SKM-1 treated with dmso at 0.1 percent for 144 hours (cell line): ENCODE measurements at regions not wholly inside any gene's neighbourhood (a gene's known extent, or its start where the extent isn't known, plus 50 kb on each side); places are given as distances from the start of the nearest gene placed in this dataset.
"Not testable (repeated sequence)": the region's sequence is repeated elsewhere in the genome, so short reads cannot be mapped to it uniquely, and the experiment has no call there.

Source experiments
- DNase-seq: peaks from one replicate; lab custom pipeline; 2025; ENCODE audit not compliant: unreplicated experiment; lab: John Stamatoyannopoulos, UW

DNA sequence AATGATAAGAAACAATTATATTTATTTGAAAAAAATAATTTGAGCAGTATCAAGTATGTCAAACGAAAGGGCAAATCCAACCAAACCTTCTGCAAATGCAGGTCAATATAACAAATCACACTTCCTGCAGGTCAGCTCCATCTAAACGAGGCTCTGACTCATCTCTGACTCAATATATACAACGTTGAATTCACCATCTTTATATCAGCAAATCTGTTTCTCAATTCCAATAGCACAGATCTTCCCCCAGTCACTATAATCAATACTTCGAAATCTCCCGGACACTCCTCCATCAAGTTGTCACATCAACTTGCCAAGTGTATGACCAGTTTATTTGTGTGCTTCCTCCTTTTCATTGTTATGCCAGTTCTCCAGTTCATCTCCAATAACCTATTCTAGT lies 388.9 kb downstream of the ZEB2 start:
- DNase-seq, result no peak

DNA sequence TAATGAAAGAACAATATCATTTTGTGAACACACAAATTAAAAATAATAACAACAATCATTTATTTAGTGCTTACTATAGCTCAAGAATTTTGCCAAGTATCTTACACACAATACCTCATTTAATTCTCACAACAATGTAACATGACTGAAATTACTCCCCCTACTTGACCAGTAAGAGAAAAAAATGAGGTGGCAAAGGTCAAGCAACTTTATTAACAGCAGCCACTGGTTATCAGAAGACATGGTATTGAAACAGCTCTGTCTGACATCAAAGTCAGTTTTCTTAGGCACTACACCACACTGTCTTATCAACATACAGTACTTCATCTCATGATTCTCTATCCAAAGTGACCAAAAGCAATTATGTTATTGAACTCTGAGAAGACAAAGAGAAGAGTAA lies 389.4 kb downstream of the ZEB2 start:
- no peak for DNase-seq

DNA sequence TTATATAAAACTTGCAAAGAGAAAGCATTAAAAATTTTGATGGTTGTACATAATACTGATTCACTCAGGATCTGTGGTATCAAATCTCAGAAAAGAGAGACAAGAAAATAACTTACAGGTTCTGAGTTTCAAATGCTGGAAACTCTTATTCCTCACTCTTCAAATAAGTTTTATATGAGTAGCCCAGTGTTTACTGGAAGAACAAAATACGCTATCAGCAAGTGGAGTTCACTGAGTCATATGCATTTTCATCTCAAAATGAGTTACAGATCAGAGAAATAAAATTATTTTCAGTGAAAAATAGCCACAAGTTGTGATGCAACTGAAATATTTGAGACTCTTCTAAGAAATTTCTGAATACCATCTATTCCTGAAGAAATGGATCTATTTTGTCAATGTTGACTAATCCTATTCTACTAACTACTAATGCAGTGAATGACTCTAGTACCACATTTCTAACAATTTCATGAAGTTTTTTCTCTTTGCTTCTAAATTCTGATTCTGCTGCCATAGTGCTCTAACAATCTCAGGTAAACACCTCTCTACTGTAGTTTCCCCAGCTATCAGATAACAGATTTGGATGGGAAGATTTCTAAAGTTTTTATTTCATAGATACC lies 391.7 kb downstream of the ZEB2 start:
- DNase-seq, result no peak

DNA sequence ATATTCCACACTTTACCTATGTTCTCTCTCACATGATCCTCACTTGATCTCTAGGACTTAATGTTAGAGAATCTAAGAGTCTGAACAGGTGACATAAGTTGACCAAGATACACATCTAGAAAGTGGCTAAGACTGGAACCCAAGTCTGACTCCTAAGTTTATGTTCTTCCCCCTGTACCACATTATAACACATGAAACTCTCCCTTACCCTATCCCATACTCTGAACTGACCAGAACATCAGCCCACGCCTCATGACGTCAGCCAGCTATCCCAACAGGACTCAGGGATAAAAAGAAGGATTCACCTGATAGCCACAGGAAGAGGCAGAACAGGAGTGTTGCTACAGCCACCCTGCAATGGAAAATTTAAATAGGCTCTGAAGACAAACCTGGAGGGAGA lies 392.2 kb downstream of the ZEB2 start:
- no peak for DNase-seq

DNA sequence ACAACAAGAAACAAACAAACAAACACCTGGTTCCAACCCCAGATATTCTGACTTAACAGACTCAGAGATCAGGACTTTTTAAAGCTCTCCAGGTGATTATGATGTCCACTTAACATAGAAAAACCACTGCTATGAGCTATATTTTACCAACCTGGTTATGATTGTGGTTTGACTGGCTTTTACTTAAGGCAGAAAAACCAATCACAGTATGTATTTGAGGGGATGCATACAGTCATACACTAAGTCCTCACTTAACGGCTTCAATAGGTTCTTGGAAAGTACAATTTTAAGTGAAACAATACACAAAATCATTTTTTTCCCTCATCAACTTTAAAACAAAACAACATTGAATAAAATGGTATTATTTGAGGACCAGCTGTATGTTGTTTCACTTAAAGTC lies 393.6 kb downstream of the ZEB2 start:
- DNase-seq, result no peak

DNA sequence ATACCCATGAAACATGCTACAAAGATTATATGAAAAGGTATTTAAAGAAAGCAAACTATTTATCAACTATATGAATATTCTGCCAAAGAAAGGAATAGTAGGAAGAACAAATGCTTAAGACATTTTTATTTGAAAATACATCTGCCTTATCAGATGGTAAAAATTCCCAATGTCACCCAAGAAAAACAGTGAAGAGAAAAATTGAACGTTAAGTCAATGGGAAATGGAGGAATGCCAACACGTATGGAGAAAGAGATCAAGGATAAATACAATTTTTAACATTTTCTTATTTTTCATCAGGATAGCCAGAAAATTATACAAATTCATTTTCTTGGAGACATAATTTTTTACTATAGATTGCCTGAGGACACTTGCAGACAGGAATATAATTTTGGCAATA lies 394.2 kb downstream of the ZEB2 start:
- DNase-seq, result no peak

DNA sequence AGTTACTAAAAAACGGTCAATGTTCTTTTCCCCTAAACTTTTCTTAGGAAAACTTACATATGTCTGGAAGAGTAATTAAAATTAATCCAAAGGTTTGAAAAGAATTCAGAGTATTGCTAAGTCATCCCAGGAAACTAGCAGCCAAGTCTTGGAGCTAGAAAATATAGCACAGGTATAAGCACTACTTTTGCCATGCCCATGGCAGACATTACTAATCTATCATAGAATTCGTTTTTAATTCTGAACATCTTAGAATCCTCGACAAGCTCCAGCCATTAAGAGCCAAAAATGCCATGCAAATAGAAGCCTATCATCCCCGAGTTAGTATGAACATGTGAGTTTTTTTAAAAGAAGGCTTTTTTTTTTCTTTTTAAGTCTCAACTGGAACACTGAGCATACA lies 395.0 kb downstream of the ZEB2 start:
- DNase-seq, result no peak

DNA sequence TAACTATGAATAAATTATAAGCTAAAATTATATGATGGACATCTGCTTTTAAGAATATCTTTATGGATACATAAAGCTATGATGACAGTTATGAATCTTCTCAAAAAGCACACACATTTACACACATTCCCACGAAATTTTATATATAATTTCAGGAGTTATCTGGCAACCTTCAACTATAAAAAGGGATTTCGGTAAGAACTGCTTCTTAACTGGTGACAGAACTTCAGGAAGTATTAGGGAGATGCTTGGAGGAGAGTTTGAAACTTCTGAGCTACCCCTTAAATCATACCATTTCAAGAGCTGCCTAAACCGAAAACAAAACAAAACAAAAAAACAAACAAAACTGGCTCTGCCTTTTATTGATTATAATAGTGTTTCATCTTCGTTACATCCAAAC lies 399.4 kb downstream of the ZEB2 start:
- DNase-seq, result no peak

DNA sequence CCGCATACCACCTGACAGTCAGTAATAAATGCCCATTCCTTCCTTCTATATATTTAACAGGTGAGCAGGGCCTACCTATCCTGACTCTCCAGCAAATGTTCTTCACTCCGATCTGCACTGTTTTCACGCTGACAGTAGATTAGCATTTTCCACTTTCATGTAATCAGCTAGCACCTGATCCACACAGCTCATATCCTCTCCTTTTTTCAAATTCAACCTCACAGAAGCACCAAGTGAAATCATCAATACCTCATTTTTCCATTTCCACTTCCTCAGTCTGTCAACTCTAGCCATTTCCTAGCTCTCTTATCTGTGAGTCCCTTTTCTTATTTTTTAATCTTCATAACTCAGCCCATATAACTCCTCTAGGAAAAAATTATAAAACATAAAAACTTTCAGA lies 402.8 kb downstream of the ZEB2 start:
- DNase-seq, result no peak

DNA sequence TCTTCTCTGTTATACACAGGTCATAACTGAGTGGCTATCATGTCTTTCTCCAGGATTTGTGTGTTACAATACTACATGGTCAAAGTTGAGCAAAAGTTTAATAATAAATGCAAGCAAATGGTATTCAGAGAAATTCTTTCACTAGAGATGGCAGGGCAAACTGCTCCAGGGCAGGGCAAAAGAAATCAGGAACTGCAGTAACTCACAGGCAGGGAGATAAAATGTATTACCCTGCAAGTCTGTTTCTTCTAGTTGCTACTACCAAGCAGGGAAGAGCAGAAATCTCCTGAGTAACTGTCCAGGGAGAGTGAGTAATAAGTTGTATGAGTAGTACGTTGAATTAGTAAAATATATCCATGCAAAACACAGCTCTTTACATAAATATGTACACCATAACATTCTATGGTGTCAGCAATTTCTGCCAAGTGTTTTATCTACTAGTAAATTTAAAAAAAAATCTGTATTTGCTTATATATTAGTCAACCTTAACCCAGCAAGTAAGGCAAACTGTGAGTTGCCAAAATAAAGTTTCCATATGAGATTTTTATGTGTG lies 404.1 kb downstream of the ZEB2 start:
- DNase-seq, result no peak

DNA sequence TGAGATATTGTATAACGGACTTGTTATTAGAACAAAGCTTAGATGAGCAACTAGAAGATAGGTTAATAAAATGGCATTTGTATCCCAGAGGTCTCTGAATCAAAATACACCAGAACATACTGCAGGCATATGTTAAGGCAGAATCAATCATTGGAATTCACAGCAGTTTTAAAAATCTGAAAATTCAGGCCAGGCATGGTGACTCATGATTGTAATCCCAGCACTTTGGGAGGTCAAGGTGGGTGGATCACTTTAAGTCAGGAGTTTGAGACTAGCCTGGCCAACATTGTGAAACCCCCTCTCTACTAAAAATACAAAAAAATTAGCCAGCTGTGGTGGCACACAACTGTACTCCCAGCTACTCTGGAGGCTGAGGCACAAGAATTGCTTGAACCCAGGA lies 405.2 kb downstream of the ZEB2 start:
- DNase-seq, result no peak

DNA sequence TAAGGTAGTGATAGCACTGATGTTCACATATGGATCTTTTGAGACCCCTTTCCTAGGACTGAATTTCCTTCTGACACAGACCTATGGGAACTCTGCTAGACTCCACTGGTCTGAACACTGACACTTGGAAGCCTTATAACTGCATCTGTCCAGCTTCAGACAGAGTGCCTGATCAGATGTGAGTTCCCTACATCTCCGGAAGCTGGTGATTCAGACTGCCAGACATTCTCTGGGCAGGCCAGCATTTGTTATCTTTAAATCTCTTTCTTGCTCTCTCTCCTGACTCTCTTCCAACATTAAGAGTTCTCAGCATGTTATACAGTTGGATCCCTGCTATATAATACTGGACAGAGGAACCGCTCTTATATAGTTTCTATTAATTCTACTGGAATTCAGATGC lies 408.5 kb downstream of the ZEB2 start:
- DNase-seq, result no peak

DNA sequence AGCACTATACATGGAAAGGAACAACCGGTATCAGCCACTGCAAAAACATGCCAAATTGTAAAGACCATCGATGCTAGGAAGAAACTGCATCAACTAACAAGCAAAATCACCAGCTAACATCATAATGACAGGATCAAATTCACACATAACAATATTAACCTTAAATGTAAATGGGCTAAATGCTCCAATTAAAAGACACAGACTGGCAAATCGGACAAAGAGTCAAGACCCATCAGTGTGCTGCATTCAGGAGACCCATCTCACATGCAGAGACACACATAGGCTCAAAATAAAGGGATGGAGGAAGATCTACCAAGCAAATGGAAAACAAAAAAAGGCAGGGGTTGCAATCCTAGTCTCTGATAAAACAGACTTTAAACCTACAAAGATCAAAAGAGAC lies 413.8 kb downstream of the ZEB2 start:
- DNase-seq, result not testable (repeated sequence)

DNA sequence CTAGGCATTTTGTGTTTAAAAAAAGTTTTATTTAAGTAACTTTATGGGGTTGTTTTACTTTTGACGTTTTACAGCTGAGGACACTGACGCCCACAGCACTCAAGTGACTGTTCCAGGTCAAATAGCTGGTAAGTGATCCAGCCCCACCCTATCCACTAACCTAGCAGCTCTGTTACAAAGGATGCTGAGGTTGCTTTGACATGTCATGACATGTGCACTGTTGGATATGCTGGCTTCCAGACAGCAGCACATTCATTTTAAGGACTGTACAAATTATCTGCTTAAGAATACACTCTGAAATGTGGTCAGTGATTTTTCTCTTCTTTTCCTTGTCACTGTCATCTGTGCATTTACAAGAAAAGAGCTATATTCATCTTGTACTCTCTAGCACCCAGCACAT lies 417.5 kb downstream of the ZEB2 start:
- DNase-seq, result no peak

DNA sequence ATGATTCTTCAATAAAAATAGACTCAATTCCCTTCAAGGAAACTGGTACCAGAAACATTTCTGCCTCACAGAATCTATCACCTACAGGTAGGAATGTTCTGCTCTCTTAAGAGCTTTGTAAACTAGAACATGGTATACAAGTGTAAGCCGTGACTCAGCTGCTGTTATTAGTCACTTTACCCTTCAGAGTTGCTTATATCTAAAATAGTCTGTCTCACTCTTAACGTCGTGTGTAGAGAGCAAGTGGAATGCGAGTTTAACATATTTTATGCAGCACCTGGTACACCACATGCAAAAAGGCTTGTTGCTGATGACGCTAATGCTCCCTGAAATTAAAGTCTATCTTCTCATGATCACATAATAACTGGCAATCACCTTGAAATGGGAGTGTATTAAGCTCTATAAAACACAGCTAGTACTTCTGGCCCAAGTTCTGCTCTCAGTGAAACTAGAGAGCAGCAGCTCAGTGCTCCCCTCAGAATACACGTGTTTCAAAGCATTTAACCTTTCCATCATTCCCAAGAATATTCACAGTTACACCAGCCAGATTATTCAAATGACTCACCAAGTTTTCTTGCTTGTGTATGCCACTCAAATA lies 420.0 kb downstream of the ZEB2 start:
- DNase-seq, result no peak

DNA sequence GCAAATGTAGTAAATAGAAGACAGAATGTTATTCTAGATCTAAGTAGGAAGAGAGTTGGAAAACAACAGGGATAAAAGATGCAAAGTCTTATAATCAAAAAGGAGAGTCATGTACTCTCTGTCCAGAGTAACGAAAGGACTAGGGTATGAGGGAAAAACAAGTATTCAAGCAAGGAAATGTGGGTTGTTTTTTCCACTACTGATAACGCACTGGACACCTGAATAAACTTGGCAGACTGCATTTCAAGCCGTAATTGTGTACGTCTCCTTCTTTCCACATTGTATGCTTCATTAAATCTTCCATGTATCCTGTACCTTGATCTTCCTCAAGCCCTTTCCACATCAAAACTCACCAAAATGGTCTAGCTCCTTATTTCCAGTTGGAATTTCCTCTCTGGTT lies 420.6 kb downstream of the ZEB2 start:
- DNase-seq, result no peak

DNA sequence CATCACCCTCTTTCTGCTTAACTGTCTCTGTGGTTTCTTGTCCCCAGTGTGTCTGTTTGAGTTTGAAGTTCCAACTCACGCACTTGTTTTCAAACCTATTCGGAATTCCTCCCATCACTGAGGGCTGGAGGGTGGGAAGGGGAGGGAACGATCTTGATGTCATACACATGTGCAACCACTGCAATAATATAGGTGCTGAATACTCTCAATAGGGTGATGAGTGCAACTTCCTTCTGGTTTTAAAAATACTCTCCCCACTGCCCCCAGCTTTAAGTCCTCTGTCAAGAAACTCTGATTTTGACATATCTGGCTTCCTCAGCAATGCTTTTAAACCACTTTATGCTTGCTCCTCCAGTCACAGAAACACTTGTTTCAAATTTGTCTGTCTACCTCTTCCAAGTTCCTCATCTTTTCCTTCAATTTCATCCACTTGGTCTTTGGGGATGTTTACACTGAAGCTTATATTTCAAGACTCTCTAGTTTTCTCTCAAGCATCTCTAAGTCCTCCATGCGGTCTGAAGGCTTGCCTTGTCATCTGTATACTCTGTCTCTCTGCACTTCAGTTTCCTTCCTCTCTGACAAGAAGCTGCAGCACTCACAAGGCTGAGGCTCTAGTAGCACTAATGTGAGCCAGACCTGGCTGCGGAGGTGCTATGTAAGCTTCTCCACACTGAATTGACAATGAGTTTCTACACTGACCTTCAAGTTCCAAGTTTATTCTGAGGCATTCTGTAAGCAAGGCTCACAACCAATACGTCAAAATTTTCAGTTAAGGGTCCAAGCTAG lies 422.3 kb downstream of the ZEB2 start:
- no peak for DNase-seq

DNA sequence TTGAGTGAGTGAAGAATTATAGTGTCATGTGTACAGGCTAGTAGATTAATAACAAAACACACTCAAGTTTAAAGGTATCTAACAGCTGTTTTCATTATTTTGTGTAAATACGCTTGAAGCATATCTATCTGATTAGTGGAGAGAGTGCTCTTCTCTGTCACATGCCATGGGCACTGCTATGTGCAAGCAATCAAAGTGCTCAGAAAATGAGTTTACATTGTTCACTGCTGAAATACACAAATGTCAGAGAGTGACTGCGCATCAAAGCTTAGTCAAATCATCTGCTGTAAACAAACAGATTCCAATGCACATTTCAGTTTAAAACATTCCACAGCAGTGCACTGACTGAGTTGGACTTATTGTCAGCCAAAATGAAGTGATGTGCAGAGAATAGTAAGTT lies 423.4 kb downstream of the ZEB2 start:
- DNase-seq, result no peak

DNA sequence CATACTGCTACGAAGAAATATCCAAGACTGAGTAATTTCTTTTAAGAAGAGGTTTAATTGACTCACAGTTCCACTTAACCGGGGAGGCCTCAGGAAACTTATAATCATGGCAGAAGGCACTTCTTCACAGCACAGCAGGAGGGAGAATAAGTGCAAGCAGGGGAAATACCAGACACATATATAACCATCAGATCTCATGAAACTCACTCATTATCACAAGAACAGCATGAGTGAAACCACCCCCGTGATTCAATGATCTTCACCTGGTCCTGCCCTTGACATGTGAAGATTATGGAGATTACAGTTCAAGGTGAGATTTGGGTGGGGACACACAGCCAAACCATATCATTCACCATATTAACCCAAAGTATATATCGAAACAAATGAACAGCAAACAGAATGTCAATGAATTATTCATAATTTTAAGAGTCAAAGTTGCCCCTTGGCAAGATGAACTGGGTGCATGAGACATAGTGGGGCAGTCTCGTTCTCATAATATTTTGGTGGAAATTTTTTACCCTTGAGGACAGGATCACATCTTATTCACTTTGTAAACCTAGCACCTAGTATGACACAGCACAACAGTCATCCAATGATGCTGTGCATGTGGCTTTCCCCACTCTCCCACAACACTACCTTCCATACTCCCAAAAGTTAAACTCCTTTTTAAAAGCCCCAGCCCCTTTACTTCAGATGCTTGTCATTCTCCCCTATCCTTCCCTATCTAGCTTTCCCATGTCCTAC lies 425.3 kb downstream of the ZEB2 start:
- no peak for DNase-seq

DNA sequence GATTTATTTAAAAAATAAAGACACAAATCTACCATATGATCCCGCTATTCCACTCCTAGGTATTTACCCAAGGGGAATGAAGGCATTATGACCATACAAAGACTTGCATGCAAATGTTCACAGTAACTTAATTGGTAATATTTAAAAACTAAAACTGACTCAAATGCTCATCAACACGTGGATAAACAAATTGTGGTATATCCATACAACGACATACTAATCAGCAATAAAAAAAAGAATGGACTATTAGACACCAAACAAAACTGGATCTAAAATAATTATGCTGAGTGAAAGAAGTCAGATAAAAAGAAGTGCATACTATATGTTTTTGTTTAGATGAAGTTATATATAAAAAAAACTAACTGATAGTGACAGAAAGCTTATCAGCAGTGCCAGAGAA lies 428.3 kb downstream of the ZEB2 start:
- DNase-seq, result no peak

DNA sequence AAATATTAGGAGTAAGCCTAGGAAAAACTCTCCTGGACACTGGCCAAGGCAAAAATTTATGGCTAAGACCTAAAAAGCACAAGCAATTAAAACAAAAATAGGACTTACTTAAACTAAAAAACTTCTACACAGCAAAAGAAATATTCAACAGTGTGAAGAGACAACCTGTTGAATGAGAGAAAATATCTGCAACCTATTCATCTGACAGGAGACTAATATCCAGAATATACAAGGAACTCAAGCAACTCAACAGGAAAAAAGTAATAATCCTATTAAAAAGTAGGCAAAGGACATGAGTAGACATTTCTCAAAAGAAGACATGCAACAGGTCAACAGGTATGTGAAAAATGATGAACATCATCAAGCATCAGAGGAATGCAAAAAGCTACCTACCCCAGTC lies 431.1 kb downstream of the ZEB2 start:
- no peak for DNase-seq

DNA sequence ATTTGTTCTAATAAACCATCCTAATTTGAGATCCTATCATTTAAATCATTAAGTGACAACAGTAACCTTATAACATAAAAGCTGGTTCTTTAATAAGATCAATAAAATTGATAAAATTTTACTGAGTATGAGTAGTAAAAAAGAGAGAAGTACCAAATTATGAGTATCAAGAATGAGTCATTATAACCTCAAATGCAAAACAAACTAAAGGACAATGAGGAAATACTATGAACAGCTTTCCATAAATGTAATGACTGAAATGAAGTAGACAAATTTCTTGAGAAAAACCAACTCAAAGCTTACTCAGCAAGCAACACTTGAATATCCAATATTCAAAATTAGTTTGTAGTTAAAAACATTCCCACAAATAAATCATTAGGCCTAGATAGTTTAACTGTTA lies 433.0 kb downstream of the ZEB2 start:
- no peak for DNase-seq
